Stimulated activated naive CD8-positive, alpha-beta T cell treated with anti-CD3 and anti-CD28 coated beads, Interleukin-15, Interleukin-2, amounts not matched to agents 100 ng/mL and 50 ng/mL, for 24 hours (primary cell): ENCODE measurements at regions not wholly inside any gene's neighbourhood (a gene's known extent, or its start where the extent isn't known, plus 50 kb on each side); places are given as distances from the start of the nearest gene placed in this dataset.

Experiments
- H3K27ac Mint-ChIP-seq: one replicate; pipeline ENCODE4 v1.8.0; 2021; ENCODE audit warnings: mild to moderate bottlenecking, mixed read lengths
- H3K27me3 Mint-ChIP-seq: one replicate; pipeline ENCODE4 v1.8.0; 2021; ENCODE audit warnings: mixed read lengths
- H3K36me3 Mint-ChIP-seq: one replicate; pipeline ENCODE4 v1.8.0; 2021; ENCODE audit warnings: low read depth, mixed read lengths
- H3K4me1 Mint-ChIP-seq: one replicate; pipeline ENCODE4 v1.8.0; 2021; ENCODE audit warnings: low read depth, mixed read lengths
- H3K4me3 Mint-ChIP-seq: one replicate; pipeline ENCODE4 v1.8.0; 2021; ENCODE audit warnings: mild to moderate bottlenecking, mixed read lengths
- H3K9me3 Mint-ChIP-seq: one replicate; pipeline ENCODE4 v1.8.0; 2021; ENCODE audit warnings: mixed read lengths

DNA sequence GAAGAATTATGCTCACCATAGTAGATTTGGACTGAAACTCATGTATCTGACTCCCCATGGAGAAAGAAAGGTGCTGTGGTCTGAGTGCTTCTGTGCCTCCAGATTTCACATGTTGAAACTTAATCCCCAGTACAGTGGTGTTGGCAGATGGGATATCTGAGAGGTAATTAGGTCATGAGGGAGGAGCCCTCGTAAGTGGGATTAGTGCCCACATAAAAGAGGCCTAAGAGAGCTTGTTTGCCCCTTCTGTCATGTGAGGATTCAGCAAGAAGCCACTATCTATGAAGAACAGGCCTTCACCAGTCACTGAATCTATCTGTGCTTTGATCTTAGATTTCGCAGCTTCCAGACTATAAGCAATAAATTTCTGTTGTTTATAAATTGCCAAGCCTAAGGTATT, 150.1 kb downstream of the PLPP3 start:
- Mint-ChIP-seq H3K36me3 (no peaks in the 10 kb centered on the region), H3K27ac (no peak overlapping the region), H3K4me1 (peaks cover 20% of the 10 kb centered on the region), H3K27me3 (no peaks in the 10 kb centered on the region), H3K4me3 (no peak overlapping the region), H3K9me3 (peaks cover 4% of the 10 kb centered on the region)

GRCh38 chr1:56426587-56427381, 152.6 kb downstream of the PLPP3 start:
- Mint-ChIP-seq H3K27me3 (no peaks in the 10 kb centered on the region), H3K36me3 (no peaks in the 10 kb centered on the region), H3K27ac (no peak overlapping the region), H3K4me3 (no peak overlapping the region), H3K9me3 (peaks cover 4% of the 10 kb centered on the region), H3K4me1 (peaks cover 6% of the 10 kb centered on the region)

DNA sequence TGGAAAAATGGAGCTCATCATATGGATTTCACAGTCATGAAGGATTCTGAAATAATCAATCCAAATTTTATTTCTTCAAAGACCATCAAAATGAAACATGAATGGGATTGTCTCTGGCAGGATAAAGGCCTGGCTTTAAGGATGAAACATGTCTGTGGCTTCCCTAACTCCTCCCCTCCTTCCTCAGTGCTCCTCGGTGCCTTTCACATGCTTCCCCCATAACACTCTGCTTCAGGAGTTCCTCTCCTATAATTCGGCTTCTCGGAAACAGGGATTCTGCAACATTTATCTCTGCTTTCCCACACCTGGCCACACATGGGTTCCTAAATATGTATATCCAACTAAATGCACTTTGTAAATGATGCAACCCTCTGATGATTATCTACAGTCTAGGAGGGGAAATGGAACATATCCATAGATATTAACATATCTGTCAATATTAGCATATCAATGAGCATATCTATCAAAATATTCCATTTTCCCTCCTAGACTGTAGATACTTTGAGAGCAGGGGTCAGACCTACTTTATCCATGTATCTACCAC, 153.8 kb downstream of the PLPP3 start:
- Mint-ChIP-seq H3K27ac (no peak overlapping the region), H3K27me3 (no peaks in the 10 kb centered on the region), H3K9me3 (peaks cover 4% of the 10 kb centered on the region), H3K4me1 (peaks cover 6% of the 10 kb centered on the region), H3K4me3 (no peak overlapping the region), H3K36me3 (no peaks in the 10 kb centered on the region)

GRCh38 chr1:56424744-56425493, 154.4 kb downstream of the PLPP3 start:
- H3K27ac Mint-ChIP-seq = no peak overlapping the region
- no peaks in the 10 kb centered on the region for H3K36me3 Mint-ChIP-seq
- peaks cover 4% of the 10 kb centered on the region for H3K9me3 Mint-ChIP-seq
- H3K4me1 Mint-ChIP-seq = peaks cover 6% of the 10 kb centered on the region
- no peaks in the 10 kb centered on the region for H3K27me3 Mint-ChIP-seq
- no peak overlapping the region for H3K4me3 Mint-ChIP-seq

- Mint-ChIP-seq H3K4me3 (no peak overlapping the region), H3K4me1 (peaks cover 6% of the 10 kb centered on the region), H3K27ac (no peak overlapping the region), H3K36me3 (no peaks in the 10 kb centered on the region), H3K27me3 (no peaks in the 10 kb centered on the region), H3K9me3 (peaks cover 4% of the 10 kb centered on the region)
Observed at GRCh38 chr1:56423716-56424115, 155.6 kb downstream of the PLPP3 start.

- Mint-ChIP-seq H3K27me3 (no peaks in the 10 kb centered on the region), H3K9me3 (no peaks in the 10 kb centered on the region)
Observed at GRCh38 chr1:56418151-56418631, 161.2 kb downstream of the PLPP3 start.

GRCh38 chr1:56417646-56418045, 161.7 kb downstream of the PLPP3 start:
- no peaks in the 10 kb centered on the region for H3K9me3 Mint-ChIP-seq
- no peaks in the 10 kb centered on the region for H3K4me1 Mint-ChIP-seq
- no peaks in the 10 kb centered on the region for H3K27me3 Mint-ChIP-seq
- H3K27ac Mint-ChIP-seq = no peak overlapping the region
- H3K4me3 Mint-ChIP-seq = no peak overlapping the region
- no peaks in the 10 kb centered on the region for H3K36me3 Mint-ChIP-seq

More at GRCh38 chr1:56418151-56418631, 161.2 kb downstream of the PLPP3 start:
- no peak overlapping the region for H3K27ac Mint-ChIP-seq
- no peak overlapping the region for H3K4me3 Mint-ChIP-seq
- H3K4me1 Mint-ChIP-seq = no peaks in the 10 kb centered on the region
- H3K36me3 Mint-ChIP-seq = no peaks in the 10 kb centered on the region

- no peak overlapping the region for H3K4me3 Mint-ChIP-seq
- no peaks in the 10 kb centered on the region for H3K9me3 Mint-ChIP-seq
- no peaks in the 10 kb centered on the region for H3K36me3 Mint-ChIP-seq
- no peaks in the 10 kb centered on the region for H3K27me3 Mint-ChIP-seq
- H3K4me1 Mint-ChIP-seq = no peaks in the 10 kb centered on the region
- H3K27ac Mint-ChIP-seq = no peak overlapping the region
Observed at GRCh38 chr1:56416495-56416894, 162.9 kb downstream of the PLPP3 start.

GRCh38 chr1:56415720-56416119, 163.6 kb downstream of the PLPP3 start:
- Mint-ChIP-seq H3K9me3 (no peaks in the 10 kb centered on the region), H3K4me3 (no peak overlapping the region), H3K4me1 (no peaks in the 10 kb centered on the region), H3K36me3 (no peaks in the 10 kb centered on the region), H3K27ac (no peak overlapping the region), H3K27me3 (no peaks in the 10 kb centered on the region)

DNA sequence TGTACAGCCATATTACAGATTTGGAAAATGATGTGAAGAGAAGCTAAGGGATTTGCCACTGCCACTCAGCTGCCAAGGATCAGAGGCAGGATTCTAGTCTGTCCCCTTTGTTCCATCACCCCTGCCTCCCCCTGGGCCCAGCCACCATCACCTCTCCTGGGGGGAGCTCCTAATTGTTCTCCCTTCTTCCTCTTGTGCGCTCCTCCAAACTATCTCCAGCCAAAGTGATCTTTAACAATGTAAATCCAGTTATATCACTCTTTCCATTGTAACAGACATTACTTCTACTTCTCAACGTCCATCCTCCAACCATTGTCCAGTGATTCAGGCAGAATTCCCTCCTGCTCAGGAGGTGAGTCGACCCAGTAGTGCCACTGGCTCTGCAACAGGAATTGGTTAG, 164.1 kb downstream of the PLPP3 start:
- H3K27ac Mint-ChIP-seq = no peak overlapping the region
- H3K4me1 Mint-ChIP-seq = no peaks in the 10 kb centered on the region
- no peak overlapping the region for H3K4me3 Mint-ChIP-seq
- H3K36me3 Mint-ChIP-seq = no peaks in the 10 kb centered on the region
- H3K27me3 Mint-ChIP-seq = no peaks in the 10 kb centered on the region
- H3K9me3 Mint-ChIP-seq = no peaks in the 10 kb centered on the region

- H3K27ac Mint-ChIP-seq = no peak overlapping the region
- H3K9me3 Mint-ChIP-seq = no peaks in the 10 kb centered on the region
- H3K4me3 Mint-ChIP-seq = no peak overlapping the region
- no peaks in the 10 kb centered on the region for H3K4me1 Mint-ChIP-seq
- no peaks in the 10 kb centered on the region for H3K36me3 Mint-ChIP-seq
- no peaks in the 10 kb centered on the region for H3K27me3 Mint-ChIP-seq
Observed at GRCh38 chr1:56414728-56415224, 164.6 kb downstream of the PLPP3 start.

GRCh38 chr1:56413671-56414199, 165.6 kb downstream of the PLPP3 start:
- Mint-ChIP-seq H3K4me1 (no peaks in the 10 kb centered on the region), H3K4me3 (no peak overlapping the region), H3K27me3 (no peaks in the 10 kb centered on the region), H3K27ac (no peak overlapping the region), H3K36me3 (no peaks in the 10 kb centered on the region), H3K9me3 (no peaks in the 10 kb centered on the region)

- Mint-ChIP-seq H3K27ac (no peak overlapping the region), H3K36me3 (no peaks in the 10 kb centered on the region), H3K9me3 (no peaks in the 10 kb centered on the region), H3K4me1 (no peaks in the 10 kb centered on the region), H3K4me3 (no peak overlapping the region), H3K27me3 (no peaks in the 10 kb centered on the region)
Observed at GRCh38 chr1:56411484-56412180, 167.7 kb downstream of the PLPP3 start.

DNA sequence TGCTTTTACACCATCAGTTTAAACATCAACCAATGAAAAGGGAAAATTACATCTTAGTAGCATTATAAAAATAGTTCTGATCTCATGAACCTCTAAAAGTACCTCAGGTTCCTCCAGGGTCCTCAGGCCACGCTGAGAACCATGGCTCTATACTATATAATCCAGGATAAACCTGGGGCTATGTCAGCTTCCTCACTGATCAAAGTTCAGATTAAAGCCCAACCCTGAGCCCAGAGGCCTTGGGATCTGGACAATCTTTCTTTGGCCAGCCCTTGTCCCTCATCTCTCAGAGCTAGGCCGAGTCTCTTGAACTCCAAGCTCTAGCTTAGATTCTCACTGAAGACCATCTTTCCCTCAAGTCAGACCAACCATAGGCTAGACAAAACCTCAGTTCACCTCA, 168.3 kb downstream of the PLPP3 start:
- Mint-ChIP-seq H3K9me3 (no peaks in the 10 kb centered on the region), H3K27ac (no peak overlapping the region), H3K36me3 (no peaks in the 10 kb centered on the region), H3K27me3 (no peaks in the 10 kb centered on the region), H3K4me1 (no peaks in the 10 kb centered on the region), H3K4me3 (no peak overlapping the region)
